Esophagus squamous epithelium (tissue), 5 donors: ENCODE measurements at regions not wholly inside any gene's neighbourhood (a gene's known extent, or its start where the extent isn't known, plus 50 kb on each side); places are given as distances from the start of the nearest gene placed in this dataset.
"Not testable (repeated sequence)": the region's sequence is repeated elsewhere in the genome, so short reads cannot be mapped to it uniquely, and the experiment has no call there.

Source experiments
- DNase-seq: peaks from one replicate; lab custom pipeline; 2025; lab: John Stamatoyannopoulos, UW
- H3K27ac ChIP-seq, 4 donors: fragments of 200-600 bp; sonication (generic); one replicate each; pipeline ENCODE4 v1.5.1; 2016 to 2019; ENCODE audit warnings: mild to moderate bottlenecking in 1 of 4
- H3K27me3 ChIP-seq, 4 donors: fragments of 200-600 bp; sonication (generic); 1 replicate in 3 of 4; 2 replicates in 1 of 4; pipeline versions ENCODE4 v1.5.1 to v1.6.0; 2017 to 2021; ENCODE audit warnings: antibody characterized with exemption in 1 of 4
- H3K36me3 ChIP-seq, 3 donors: fragments of 200-600 bp; sonication (generic); one replicate each; pipeline ENCODE4 v1.5.1; 2016 to 2019
- H3K4me1 ChIP-seq, 3 donors: fragments of 200-600 bp; sonication (generic); one replicate each; pipeline ENCODE4 v1.5.1; 2017 to 2019
- H3K4me3 ChIP-seq, 4 donors: fragments of 200-600 bp; sonication (generic); 1 replicate in 3 of 4; 2 replicates in 1 of 4; pipeline ENCODE4 v1.5.1; 2016 to 2019; ENCODE audit warnings: mild to moderate bottlenecking in 2 of 4, moderate library complexity in 1 of 4
- H3K9me3 ChIP-seq, 3 donors: fragments of 200-600 bp; sonication (generic); one replicate each; pipeline ENCODE4 v1.5.1; 2016 to 2019
- POLR2A ChIP-seq, 4 donors: fragments of 450-650 bp; IDR thresholded peaks; one replicate each; pipeline ENCODE4 v1.6.1; 2017; ENCODE audit warnings: antibody characterized with exemption in 4 of 4, mild to moderate bottlenecking in 4 of 4, moderate library complexity in 3 of 4
- WGBS, 2 donors: methylation state at CpG; one replicate each; pipeline ENCODE4 v1.1.5; 2018; 5-methylcytosine and 5-hydroxymethylcytosine counted together
- intact Hi-C: fragments of 100-400 bp; cut with DNase I; formaldehyde crosslinking; loops from one replicate; pipeline ENCODE4 v1.15.0; 2022
- TF ChIP-seq, protein P1 (sequence below), 6 experiments: fragments of 450-650 bp in 4 of 6; fragments of 200-600 bp in 2 of 6; sonication (generic) in 2 of 6; IDR thresholded peaks; one replicate each; pipeline ENCODE4 v1.5.1; 2016 to 2019; ENCODE audit warnings: antibody characterized with exemption in 6 of 6, mild to moderate bottlenecking in 4 of 6, moderate library complexity in 4 of 6
- donor health status: DM: yes; HTN: yes; CAD: no.

DNA sequence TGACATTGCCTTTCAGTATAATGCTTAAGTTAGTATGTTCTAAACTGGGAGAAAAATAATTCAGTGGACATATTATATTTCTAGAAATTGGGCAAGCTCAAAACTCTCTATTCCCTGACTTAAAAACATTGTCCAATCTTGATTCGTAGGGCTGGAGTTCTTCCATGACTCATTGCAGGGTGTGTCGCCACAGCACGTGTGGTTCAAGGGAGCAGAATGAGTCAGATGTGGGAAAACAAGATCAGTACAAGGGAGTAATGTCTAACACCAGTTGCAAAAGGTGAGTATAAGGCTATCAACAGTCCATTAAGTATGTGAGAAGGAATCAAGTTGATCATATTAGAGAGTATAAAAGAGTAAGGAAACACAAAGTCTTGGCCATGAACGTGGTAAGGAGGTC, 887.0 kb downstream of the TMTC2 start:
- 35 to 39% methylated on average over 4 of the region's 4 CpGs for WGBS, 2 donors

DNA sequence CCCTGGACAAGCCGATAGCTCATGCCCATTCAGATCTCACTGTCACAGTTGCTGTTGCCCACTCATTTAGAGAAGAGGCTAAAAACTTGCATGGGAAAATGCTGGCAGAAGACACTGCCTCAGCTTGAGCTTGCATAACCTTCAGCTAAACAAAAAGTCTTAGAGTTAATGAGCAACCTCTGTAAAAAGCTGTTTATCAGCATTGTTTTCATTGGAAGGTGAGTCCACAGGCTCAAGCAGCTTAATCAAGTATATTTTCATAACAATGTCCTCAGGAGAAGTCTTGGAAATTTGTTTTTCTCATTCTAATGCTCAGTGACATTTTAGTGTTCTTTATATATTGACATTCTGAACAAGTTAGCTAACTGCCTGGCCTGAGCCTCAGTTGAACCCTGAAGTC, 872.9 kb downstream of the TMTC2 start:
- no peak overlapping the region for H3K4me3 ChIP-seq

More for the DNA sequence above, 887.0 kb downstream of the TMTC2 start:
- peak overlapping the region in 1 of 4 donors; percentile 34 for H3K27ac ChIP-seq
- no peak overlapping the region for H3K4me3 ChIP-seq
- DNase-seq, result no peak
- intact Hi-C loops, result no loop called here
- no peaks in the 10 kb centered on the region for H3K9me3 ChIP-seq
- H3K36me3 ChIP-seq, result no peaks in the 10 kb centered on the region
- TF ChIP-seq, protein P1, sequence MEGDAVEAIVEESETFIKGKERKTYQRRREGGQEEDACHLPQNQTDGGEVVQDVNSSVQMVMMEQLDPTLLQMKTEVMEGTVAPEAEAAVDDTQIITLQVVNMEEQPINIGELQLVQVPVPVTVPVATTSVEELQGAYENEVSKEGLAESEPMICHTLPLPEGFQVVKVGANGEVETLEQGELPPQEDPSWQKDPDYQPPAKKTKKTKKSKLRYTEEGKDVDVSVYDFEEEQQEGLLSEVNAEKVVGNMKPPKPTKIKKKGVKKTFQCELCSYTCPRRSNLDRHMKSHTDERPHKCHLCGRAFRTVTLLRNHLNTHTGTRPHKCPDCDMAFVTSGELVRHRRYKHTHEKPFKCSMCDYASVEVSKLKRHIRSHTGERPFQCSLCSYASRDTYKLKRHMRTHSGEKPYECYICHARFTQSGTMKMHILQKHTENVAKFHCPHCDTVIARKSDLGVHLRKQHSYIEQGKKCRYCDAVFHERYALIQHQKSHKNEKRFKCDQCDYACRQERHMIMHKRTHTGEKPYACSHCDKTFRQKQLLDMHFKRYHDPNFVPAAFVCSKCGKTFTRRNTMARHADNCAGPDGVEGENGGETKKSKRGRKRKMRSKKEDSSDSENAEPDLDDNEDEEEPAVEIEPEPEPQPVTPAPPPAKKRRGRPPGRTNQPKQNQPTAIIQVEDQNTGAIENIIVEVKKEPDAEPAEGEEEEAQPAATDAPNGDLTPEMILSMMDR (IDR thresholded peaks at IDR 0.05), result no peak
- TF ChIP-seq POLR2A (IDR thresholded peaks at IDR 0.05), result no peak
- H3K27me3 ChIP-seq, result no peaks in the 10 kb centered on the region
- H3K4me1 ChIP-seq, result peaks cover 0 to 4% (median 0%) of the 10 kb centered on the region in 3 donors

DNA sequence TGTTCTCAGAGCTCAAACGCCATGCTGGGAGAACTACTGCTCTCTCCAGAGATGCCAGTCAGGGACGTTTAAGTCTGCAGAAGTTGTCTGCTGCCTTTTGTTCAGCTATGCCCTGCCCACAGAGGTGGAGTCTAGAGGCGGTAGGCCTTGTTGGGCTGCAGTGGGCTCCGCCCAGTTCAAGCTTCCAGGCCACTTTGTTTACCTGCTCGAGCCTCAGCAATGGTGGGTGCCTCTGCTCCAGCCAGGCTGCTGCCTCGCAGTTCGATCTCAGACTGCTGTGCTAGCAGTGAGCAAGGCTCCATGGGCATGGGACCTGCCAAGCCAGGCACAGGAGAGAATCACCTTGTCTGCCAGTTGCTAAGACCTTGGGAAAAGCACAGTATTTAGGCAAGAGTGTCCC, 869.3 kb downstream of the TMTC2 start:
- intact Hi-C loops, H3K4me3 ChIP-seq, H3K27ac ChIP-seq, H3K36me3 ChIP-seq, H3K4me1 ChIP-seq, H3K27me3 ChIP-seq, H3K9me3 ChIP-seq, DNase-seq: not testable (repeated sequence)
- WGBS, 2 donors, result 74% methylated on average over 4 of the region's 7 CpGs; no CpG with 5 or more reads in 1 of the 2 donors

More for the DNA sequence above, 872.9 kb downstream of the TMTC2 start:
- DNase-seq, result no peak
- Histone ChIP-seq H3K9me3 (no peaks in the 10 kb centered on the region), H3K36me3 (no peaks in the 10 kb centered on the region), H3K27me3 (no peaks in the 10 kb centered on the region), H3K4me1 (no peaks in the 10 kb centered on the region), H3K27ac (peak overlapping the region in 1 of 4 donors; percentile 15)
- no peak for TF ChIP-seq POLR2A (IDR thresholded peaks at IDR 0.05)
- TF ChIP-seq, protein P1 (IDR thresholded peaks at IDR 0.05), result no peak
- intact Hi-C loops, result no loop called here
- WGBS, 2 donors, result 64 to 81% methylated on average over 1 of the region's 1 CpG

DNA sequence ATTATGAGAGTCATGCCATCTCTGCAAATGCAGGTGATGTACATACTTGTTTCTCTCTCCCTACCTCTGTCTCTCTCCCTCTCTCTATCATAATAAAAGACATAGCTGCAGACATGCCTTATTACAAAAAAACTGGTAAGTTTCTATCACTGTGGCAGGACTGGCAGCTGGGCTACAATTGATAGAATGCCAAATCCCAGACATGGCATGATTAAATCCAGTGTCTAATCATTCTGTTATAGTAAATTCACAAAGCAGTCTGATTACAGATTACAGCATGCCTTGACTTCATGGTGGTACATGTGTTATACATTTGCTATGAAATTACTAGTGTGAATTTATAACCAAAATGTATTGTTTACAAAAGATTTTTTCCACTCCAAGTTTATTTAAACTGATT, 854.7 kb downstream of the TMTC2 start:
- intact Hi-C loops, result no loop called here
- no peak for DNase-seq
- TF ChIP-seq, protein P1 (IDR thresholded peaks at IDR 0.05), result no peak
- no peak for TF ChIP-seq POLR2A (IDR thresholded peaks at IDR 0.05)

DNA sequence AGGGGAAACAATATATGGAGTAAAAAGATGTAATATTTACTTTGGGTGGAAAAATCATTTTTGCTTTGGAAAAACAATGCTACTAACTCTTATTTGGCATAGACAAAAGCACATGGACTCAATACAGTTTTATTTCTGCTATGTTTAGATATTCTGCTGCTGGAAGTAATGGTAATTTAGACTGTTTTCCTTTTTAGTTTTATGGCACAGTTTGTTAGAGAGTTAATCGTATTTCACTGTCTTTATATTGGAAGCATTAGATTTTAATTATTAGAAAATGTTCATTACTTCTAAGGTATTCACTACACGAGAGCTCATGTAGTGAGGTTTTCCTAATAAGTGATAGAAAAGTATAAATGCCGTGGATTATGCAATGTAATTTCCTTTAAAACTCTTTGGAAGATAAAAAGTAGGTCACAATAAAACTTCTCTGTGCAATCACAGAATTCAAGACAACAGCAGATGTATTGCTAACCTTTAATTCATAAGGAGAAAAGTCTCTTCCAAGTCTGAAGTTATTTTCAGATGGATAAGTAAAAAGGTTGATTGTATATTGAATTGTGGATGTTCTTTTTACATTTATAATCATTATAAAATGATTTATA, 851.8 kb downstream of the TMTC2 start:
- Histone ChIP-seq H3K4me1 (no peaks in the 10 kb centered on the region), H3K4me3 (no peak overlapping the region), H3K9me3 (no peaks in the 10 kb centered on the region), H3K36me3 (no peaks in the 10 kb centered on the region), H3K27me3 (no peaks in the 10 kb centered on the region), H3K27ac (no peak overlapping the region)
- 72 to 79% methylated on average over 3 of the region's 3 CpGs for WGBS, 2 donors
- TF ChIP-seq, protein P1 (IDR thresholded peaks at IDR 0.05), result no peak
- TF ChIP-seq POLR2A (IDR thresholded peaks at IDR 0.05), result no peak
- DNase-seq, result no peak
- intact Hi-C loops, result no loop called here

More for the DNA sequence above, 854.7 kb downstream of the TMTC2 start:
- Histone ChIP-seq H3K4me1 (no peaks in the 10 kb centered on the region), H3K27ac (no peak overlapping the region), H3K27me3 (no peaks in the 10 kb centered on the region), H3K4me3 (no peak overlapping the region), H3K36me3 (no peaks in the 10 kb centered on the region), H3K9me3 (no peaks in the 10 kb centered on the region)
